ENCODE measurements at regions not wholly inside any gene's neighbourhood (a gene's known extent, or its start where the extent isn't known, plus 50 kb on each side); places are given as distances from the start of the nearest gene placed in this dataset.

DNA sequence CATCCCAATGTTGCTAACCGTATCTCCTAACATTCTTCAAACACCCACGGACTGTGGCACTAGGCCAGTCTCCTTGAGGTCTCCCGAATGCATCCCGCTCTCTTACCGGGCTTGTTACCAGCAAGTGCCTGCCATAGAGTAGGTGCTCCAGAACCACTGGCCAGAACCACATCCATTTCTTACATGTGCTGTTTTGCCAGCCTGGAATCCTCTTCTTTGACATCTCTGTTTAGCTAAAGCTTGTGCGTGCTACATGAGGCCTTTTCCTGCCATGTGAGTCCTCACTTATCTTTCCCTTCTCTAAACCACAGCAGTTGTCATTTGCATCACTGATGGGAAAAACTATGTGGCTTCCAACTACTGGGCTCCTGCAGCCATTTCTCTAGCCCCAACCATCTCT lies 397.4 kb downstream of the PCNX1 start:
- H3K36me3 Mint-ChIP-seq: peaks cover 0 to 19% (median 13%) of the 10 kb centered on the region in 3 donors
- peaks cover 0 to 25% (median 13%) of the 10 kb centered on the region in 9 donors for H3K9me3 Mint-ChIP-seq
- H3K4me3 Mint-ChIP-seq: peak overlapping the region in 1 of 10 donors; percentile 31
- POLR2A ChIA-PET: interaction anchor here (1.0 kb wide), 1 partner anchor 16 kb away, joined by 3 read pairs; no protein-coding TSS in a partner anchor
- peaks cover 0 to 12% (median 2%) of the 10 kb centered on the region in 5 donors for H3K27me3 Mint-ChIP-seq
- no peak overlapping the region for H3K27ac Mint-ChIP-seq
- no peak for ATAC-seq
- no peak for DNase-seq
- H3K4me1 Mint-ChIP-seq: no peaks in the 10 kb centered on the region

DNA sequence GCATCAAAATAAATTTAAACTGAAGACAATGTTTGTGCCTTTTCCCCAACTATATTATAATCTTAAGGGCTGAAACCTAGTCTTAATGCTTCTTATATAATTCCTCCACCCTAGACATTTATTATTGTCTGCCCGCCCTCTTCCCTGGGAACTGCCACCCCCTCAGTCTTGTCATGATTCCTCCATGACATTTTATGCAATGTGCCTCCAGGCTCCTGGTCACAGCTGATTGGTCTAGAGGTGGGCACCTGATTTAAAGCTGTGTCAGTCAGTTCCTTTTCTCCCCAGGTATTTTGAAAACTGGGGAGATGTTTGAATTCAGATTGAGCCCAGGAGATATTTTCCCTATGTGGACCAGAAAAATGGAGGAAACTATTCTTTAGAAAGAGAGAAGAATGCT lies 401.4 kb downstream of the PCNX1 start:
- no peak overlapping the region for H3K27ac Mint-ChIP-seq
- peaks cover 0 to 22% (median 7%) of the 10 kb centered on the region in 5 donors for H3K27me3 Mint-ChIP-seq
- peaks cover 0 to 26% (median 13%) of the 10 kb centered on the region in 3 donors for H3K36me3 Mint-ChIP-seq
- ATAC-seq (no peak), DNase-seq (no peak)
- H3K4me3 Mint-ChIP-seq: no peak overlapping the region
- POLR2A ChIA-PET: interaction anchor here (1.0 kb wide), 1 partner anchor 11 kb away, joined by 4 read pairs; no protein-coding TSS in a partner anchor
- H3K4me1 Mint-ChIP-seq: no peaks in the 10 kb centered on the region
- peaks cover 0 to 29% (median 16%) of the 10 kb centered on the region in 9 donors for H3K9me3 Mint-ChIP-seq

GRCh38 chr14:71309756-71310155 lies 402.5 kb downstream of the PCNX1 start:
- no peak overlapping the region for H3K4me3 Mint-ChIP-seq
- no peak overlapping the region for H3K27ac Mint-ChIP-seq
- H3K4me1 Mint-ChIP-seq: no peaks in the 10 kb centered on the region
- peaks cover 0 to 22% (median 12%) of the 10 kb centered on the region in 9 donors for H3K9me3 Mint-ChIP-seq
- peaks cover 0 to 24% (median 10%) of the 10 kb centered on the region in 3 donors for H3K36me3 Mint-ChIP-seq
- peaks cover 0 to 22% (median 7%) of the 10 kb centered on the region in 5 donors for H3K27me3 Mint-ChIP-seq
- DNase-seq (no peak), ATAC-seq (no peak)
- POLR2A ChIA-PET: no interaction called here

GRCh38 chr14:71311061-71311460 lies 403.8 kb downstream of the PCNX1 start:
- no peak for DNase-seq
- Mint-ChIP-seq H3K4me1 (no peaks in the 10 kb centered on the region), H3K4me3 (no peak overlapping the region), H3K27ac (no peak overlapping the region), H3K9me3 (peaks cover 0 to 11% (median 2%) of the 10 kb centered on the region in 9 donors), H3K36me3 (peaks cover 0 to 11% (median 2%) of the 10 kb centered on the region in 3 donors), H3K27me3 (peaks cover 0 to 22% (median 4%) of the 10 kb centered on the region in 5 donors)
- POLR2A ChIA-PET: no interaction called here
- no peak for ATAC-seq

GRCh38 chr14:71314717-71315116 lies 407.5 kb downstream of the PCNX1 start:
- H3K36me3 Mint-ChIP-seq: peaks cover 0 to 7% (median 0%) of the 10 kb centered on the region in 3 donors

DNA sequence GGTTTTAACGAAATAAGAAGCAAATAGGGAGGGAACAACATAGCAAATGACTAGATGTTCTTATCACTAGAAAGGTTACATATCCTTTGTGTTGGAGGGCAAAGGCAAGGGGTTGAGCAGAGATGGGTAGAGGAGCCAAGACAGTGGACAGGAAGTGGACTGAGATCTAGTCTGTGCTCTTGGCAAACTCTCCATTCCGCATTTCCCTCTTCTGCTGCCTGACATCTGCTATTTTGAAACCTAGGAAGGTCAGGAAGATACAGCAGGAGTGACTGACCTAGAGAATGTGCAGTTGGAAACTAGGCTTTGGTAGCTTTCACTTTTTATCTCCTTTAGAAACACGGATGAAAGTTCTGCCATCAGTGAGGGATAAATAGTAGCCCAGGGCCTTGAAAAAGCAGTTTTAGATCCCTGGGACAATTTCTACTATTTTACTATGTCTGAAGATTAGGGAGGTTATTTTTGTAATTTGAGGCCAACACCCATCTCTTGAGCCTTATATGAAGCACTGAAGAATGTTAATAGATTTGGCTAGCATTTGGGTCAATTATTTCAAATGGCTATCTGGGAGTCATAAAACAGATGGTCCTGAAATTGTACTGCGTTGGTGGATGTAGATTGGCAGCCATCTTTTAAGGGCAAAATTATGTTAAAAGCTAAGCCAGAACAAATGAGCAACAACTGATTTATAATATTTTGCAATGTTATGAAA lies 410.3 kb downstream of the PCNX1 start:
- peak overlapping the region in 3 of 10 donors; percentile 11 to 52 (median 48) for H3K27ac Mint-ChIP-seq
- peaks cover 0 to 6% (median 3%) of the 10 kb centered on the region in 5 donors for H3K27me3 Mint-ChIP-seq
- H3K9me3 Mint-ChIP-seq: peaks cover 0 to 9% (median 2%) of the 10 kb centered on the region in 9 donors
- ATAC-seq (no peak), DNase-seq (no peak)
- POLR2A ChIA-PET: no interaction called here
- peaks cover 14 to 25% (median 19%) of the 10 kb centered on the region in 4 donors for H3K4me1 Mint-ChIP-seq
- H3K36me3 Mint-ChIP-seq: peaks cover 0 to 7% (median 0%) of the 10 kb centered on the region in 3 donors
- H3K4me3 Mint-ChIP-seq: peak overlapping the region in 1 of 10 donors; percentile 23

More at GRCh38 chr14:71314717-71315116, 407.5 kb downstream of the PCNX1 start:
- POLR2A ChIA-PET: no interaction called here
- peaks cover 0 to 11% (median 2%) of the 10 kb centered on the region in 9 donors for H3K9me3 Mint-ChIP-seq
- peaks cover 5 to 6% (median 5%) of the 10 kb centered on the region in 4 donors for H3K4me1 Mint-ChIP-seq
- peaks cover 0 to 10% (median 4%) of the 10 kb centered on the region in 5 donors for H3K27me3 Mint-ChIP-seq
- H3K4me3 Mint-ChIP-seq: peak overlapping the region in 1 of 10 donors; percentile 57
- ATAC-seq (no peak), DNase-seq (no peak)
- no peak overlapping the region for H3K27ac Mint-ChIP-seq

DNA sequence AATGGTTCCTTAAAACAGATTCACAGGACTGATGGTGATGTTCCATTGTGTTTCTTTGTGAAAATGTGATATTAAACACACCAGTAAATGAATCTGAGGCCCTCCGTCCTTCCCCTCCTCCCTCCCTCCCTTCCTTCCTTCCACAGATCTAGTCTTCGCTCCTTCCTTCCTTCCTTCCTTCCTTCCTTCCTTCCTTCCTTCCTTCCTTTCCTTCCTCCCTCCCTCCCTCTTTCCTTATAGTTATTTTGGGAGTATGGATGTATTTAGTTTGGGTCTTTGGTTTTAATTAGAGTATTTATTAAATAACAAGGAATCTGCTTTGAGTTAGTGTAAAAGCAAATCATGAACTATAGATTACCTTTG lies 410.8 kb downstream of the PCNX1 start:
- Mint-ChIP-seq H3K4me1 (peaks cover 18 to 30% (median 24%) of the 10 kb centered on the region in 4 donors), H3K9me3 (peaks cover 0 to 6% (median 2%) of the 10 kb centered on the region in 9 donors), H3K36me3 (peaks cover 0 to 6% (median 0%) of the 10 kb centered on the region in 3 donors), H3K4me3 (no peak overlapping the region), H3K27ac (peak overlapping the region in 1 of 10 donors; percentile 11), H3K27me3 (peaks cover 0 to 4% (median 2%) of the 10 kb centered on the region in 5 donors)
- no peak for ATAC-seq
- DNase-seq: no peak
- POLR2A ChIA-PET: no interaction called here

GRCh38 chr14:71319666-71320065 lies 412.4 kb downstream of the PCNX1 start:
- Mint-ChIP-seq H3K36me3 (no peaks in the 10 kb centered on the region), H3K27me3 (peaks cover 0 to 3% (median 0%) of the 10 kb centered on the region in 5 donors), H3K27ac (peak overlapping the region; percentile 93 to 99 (median 97)), H3K4me1 (peaks cover 27 to 43% (median 38%) of the 10 kb centered on the region in 4 donors), H3K9me3 (no peaks in the 10 kb centered on the region), H3K4me3 (peak overlapping the region; percentile 88 to 96 (median 94))
- ATAC-seq: no peak
- POLR2A ChIA-PET: interaction anchor here (0.8 kb wide), 1 partner anchor 11 kb away, joined by 4 read pairs; no protein-coding TSS in a partner anchor
- no peak for DNase-seq

- Mint-ChIP-seq H3K4me3 (peak within 1 kb of the TSS; percentile 88 to 96 (median 94)), H3K27ac (peak within 1 kb of the TSS; percentile 93 to 99 (median 97)), H3K36me3 (no peaks in the 10 kb centered on the region), H3K4me1 (peaks cover 30 to 48% (median 43%) of the 10 kb centered on the region in 4 donors), H3K27me3 (peaks cover 0 to 3% (median 0%) of the 10 kb centered on the region in 5 donors), H3K9me3 (no peaks in the 10 kb centered on the region)
- ATAC-seq (peak; percentile 78 to 88), DNase-seq (peak; percentile 95 to 100 (median 99))
- POLR2A ChIA-PET: interaction anchor here (0.6 to 1.5 kb wide), 5 partner anchors 11 to 720 kb away, joined by 3 to 6 read pairs (median 4); partner anchors contain the start of gene MED6
Observed at GRCh38 chr14:71320107-71320733, 413.0 kb downstream of the PCNX1 start, which contains the start of gene SIPA1L1. TSS of gene SIPA1L1 (plus strand) at chr14:71320476.

DNA sequence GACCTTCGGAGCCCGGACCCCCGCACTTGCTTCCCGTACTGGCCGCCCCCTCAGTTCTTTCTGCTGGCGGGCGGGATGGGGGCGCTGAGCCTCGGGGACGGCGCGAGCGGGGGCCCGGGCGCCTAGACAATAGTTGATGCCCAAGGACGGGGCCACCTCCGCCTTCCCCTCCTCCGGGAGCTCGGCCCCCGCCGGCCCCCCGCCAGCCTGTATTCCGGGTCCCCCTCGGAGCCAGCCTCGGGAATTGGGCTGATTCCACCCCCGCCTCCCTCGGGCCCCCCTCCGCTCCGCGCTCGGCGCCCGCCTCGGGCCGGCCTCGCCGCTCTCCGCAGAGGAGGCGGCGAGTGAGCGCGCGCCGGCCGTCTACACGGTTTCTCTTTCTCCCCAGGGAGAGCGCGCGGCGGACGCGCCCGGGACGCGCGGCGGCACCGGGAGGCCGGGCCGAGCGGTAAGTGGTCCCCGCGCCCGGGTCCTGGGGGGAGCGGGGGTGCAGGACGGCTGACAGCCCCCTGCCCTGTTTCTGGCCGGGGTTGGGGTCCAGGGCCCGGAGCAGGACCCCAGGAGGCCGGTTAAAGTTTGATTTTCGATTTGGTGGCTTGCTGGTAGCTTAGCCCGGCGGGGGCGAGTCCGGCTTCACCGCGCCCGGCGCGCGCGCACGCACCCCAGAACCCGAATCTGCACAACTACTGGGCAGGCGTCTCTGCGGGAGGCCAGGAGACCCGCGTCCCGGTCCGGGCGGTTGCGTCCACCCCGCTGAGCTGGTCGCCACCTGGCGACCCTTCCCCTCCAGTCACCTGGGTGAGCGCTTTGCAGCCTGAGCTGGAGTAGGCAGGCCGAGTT lies 413.7 kb downstream of the PCNX1 start:
- H3K36me3 Mint-ChIP-seq: no peaks in the 10 kb centered on the region
- peak; percentile 31 to 77 (median 56) for DNase-seq
- H3K9me3 Mint-ChIP-seq: no peaks in the 10 kb centered on the region
- peak; percentile 23 to 46 for ATAC-seq
- peak overlapping the region; percentile 88 to 96 (median 94) for H3K4me3 Mint-ChIP-seq
- H3K27ac Mint-ChIP-seq: peak overlapping the region; percentile 82 to 99 (median 97)
- POLR2A ChIA-PET: interaction anchor here (0.6 to 1.5 kb wide), 7 partner anchors 10 to 721 kb away, joined by 3 to 6 read pairs (median 4); partner anchors contain the start of gene MED6
- H3K27me3 Mint-ChIP-seq: peaks cover 0 to 3% (median 0%) of the 10 kb centered on the region in 5 donors
- peaks cover 36 to 55% (median 51%) of the 10 kb centered on the region in 4 donors for H3K4me1 Mint-ChIP-seq

DNA sequence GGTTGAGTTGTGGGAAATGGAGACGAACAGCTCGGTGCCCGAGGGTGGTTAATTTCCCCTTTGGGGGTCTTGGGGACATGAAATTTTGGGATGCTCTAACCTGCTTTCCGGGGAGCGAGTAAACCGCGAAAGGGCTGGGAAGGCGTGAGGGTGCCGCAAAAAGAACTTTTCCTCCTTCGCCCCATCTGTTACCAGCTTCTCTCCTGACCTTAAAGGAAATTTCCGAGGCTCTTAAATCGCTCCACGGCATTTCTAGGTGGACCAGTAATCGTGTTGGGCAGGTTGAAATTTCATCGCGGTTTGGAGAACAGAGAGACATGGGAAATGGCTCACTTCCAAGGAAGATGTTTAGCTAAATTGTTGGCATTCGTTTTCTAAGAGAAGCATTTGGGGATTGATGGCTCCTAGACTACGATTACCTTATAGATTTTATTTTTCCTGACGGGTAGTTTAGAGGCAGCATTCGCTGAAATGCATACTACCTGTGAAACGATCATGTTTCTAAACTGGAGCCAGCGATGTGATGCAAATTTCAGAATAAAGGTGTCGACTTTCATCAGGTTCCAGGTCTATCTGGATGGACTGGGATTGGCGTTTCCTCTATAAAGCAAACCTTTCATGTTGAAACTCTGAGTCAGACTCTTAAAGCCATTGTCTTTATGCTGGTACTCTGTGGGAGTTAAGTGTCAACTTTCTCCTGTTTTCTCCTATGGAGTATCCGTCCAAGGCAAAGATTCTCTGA lies 414.5 kb downstream of the PCNX1 start:
- no peaks in the 10 kb centered on the region for H3K9me3 Mint-ChIP-seq
- peak overlapping the region; percentile 88 to 96 (median 92) for H3K4me3 Mint-ChIP-seq
- ATAC-seq: no peak
- POLR2A ChIA-PET: interaction anchor here (0.8 to 1.5 kb wide), 5 partner anchors 9 to 233 kb away, joined by 3 to 6 read pairs (median 4); no protein-coding TSS in a partner anchor
- H3K36me3 Mint-ChIP-seq: no peaks in the 10 kb centered on the region
- no peak for DNase-seq
- H3K27ac Mint-ChIP-seq: peak overlapping the region; percentile 82 to 94 (median 93)
- H3K27me3 Mint-ChIP-seq: peaks cover 0 to 3% (median 0%) of the 10 kb centered on the region in 5 donors
- peaks cover 36 to 59% (median 56%) of the 10 kb centered on the region in 4 donors for H3K4me1 Mint-ChIP-seq

Measured in naive thymus-derived CD8-positive, alpha-beta T cell (primary cell).